Fibroblast of lung (primary cell): ENCODE measurements at regions not wholly inside any gene's neighbourhood (a gene's known extent, or its start where the extent isn't known, plus 50 kb on each side); places are given as distances from the start of the nearest gene placed in this dataset.

Source experiments
- DNase-seq, 2 donors: peaks; one replicate each; pipeline versions ENCODE4 v3.0.0 to v3.0.0-alpha.2; 2010; ENCODE audit warnings: low read depth in 2 of 2
- H2AFZ ChIP-seq: 2 replicates; pipeline ENCODE4 v1.5.1; 2012; ENCODE audit warnings: low read length, control low read depth, inconsistent platforms
- H3K27ac ChIP-seq: 2 replicates; pipeline ENCODE4 v1.5.1; 2011; ENCODE audit warnings: low read length, control low read depth; ENCODE audit not compliant: insufficient read depth
- H3K27me3 ChIP-seq: 2 replicates; pipeline ENCODE4 v1.5.1; 2011; ENCODE audit warnings: mild to moderate bottlenecking, low read length; ENCODE audit not compliant: control insufficient read depth, insufficient read depth
- H3K36me3 ChIP-seq: 2 replicates; pipeline ENCODE4 v1.5.1; 2011; ENCODE audit warnings: low read length; ENCODE audit not compliant: control insufficient read depth, insufficient read depth
- H3K4me1 ChIP-seq: 2 replicates; pipeline ENCODE4 v1.5.1; 2011; ENCODE audit warnings: low read length; ENCODE audit not compliant: control insufficient read depth, insufficient read depth; ENCODE audit errors: extremely low read depth
- H3K4me2 ChIP-seq: 2 replicates; pipeline ENCODE4 v1.5.1; 2011; ENCODE audit warnings: low read length, control low read depth; ENCODE audit not compliant: insufficient read depth; ENCODE audit errors: extremely low read depth
- H3K4me3 ChIP-seq, 4 experiments: fragments of 200-600 bp in 1 of 4; sonication (generic) in 1 of 4; replicated peaks in 1 of 4; 2 replicates each; pipeline ENCODE4 v1.5.1; 2011 to 2016; ENCODE audit warnings: low read length in 4 of 4, low read depth in 3 of 4, mild to moderate bottlenecking in 3 of 4, control low read depth in 2 of 4, inconsistent platforms in 1 of 4, mixed read lengths in 1 of 4; ENCODE audit not compliant: insufficient read depth in 1 of 4; ENCODE audit errors: control extremely low read depth in 1 of 4
- H3K79me2 ChIP-seq: 2 replicates; pipeline ENCODE4 v1.5.1; 2012; ENCODE audit warnings: mild to moderate bottlenecking, low read length, inconsistent platforms; ENCODE audit not compliant: control insufficient read depth, insufficient read depth
- H3K9ac ChIP-seq: 2 replicates; pipeline ENCODE4 v1.5.1; 2011; ENCODE audit warnings: mild to moderate bottlenecking, low read length, control low read depth; ENCODE audit not compliant: insufficient read depth
- H3K9me3 ChIP-seq: 2 replicates; pipeline ENCODE4 v1.5.1; 2012; ENCODE audit warnings: low read depth, low read length; ENCODE audit not compliant: control insufficient read depth, insufficient read depth
- H4K20me1 ChIP-seq: 2 replicates; pipeline ENCODE4 v1.5.1; 2011; ENCODE audit warnings: low read length; ENCODE audit not compliant: control insufficient read depth, insufficient read depth; ENCODE audit errors: extremely low read depth
- EZH2 ChIP-seq: IDR thresholded peaks from 2 replicates; pipeline ENCODE4 v1.5.1; 2012; ENCODE audit warnings: low read length, control low read depth, mild to moderate bottlenecking; ENCODE audit errors: missing control alignments
- TF ChIP-seq, protein P1 (sequence below), 2 donors: IDR thresholded peaks in 1 of 2; conservative IDR thresholded peaks in 1 of 2; 1 replicate in 1 of 2; 2 replicates in 1 of 2; pipeline ENCODE4 v1.5.1; 2011 to 2012; ENCODE audit warnings: low read length in 2 of 2, control low read depth in 1 of 2, inconsistent platforms in 1 of 2, low read depth in 1 of 2, mild to moderate bottlenecking in 1 of 2

DNA sequence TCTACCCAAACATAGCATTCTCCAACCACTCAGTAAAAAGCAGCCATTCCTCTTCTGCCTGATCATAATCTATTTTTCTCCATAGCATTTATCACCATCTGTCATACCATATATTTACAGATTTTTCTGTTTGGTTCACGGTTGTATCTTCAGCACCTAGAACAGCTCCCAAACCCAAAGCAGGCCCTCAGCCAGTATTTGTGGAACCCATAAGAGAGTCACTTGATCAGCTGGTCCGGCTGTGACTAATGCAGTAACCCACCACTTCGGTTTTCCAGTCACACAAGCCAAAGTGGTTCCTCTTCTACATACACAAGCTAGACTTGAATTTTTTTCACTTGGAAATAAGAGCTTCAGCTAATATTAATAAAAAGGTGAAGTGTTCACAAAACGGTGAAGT is 511.6 kb upstream of the CELF4 start:
- no peak for TF ChIP-seq EZH2
- TF ChIP-seq, protein P1, sequence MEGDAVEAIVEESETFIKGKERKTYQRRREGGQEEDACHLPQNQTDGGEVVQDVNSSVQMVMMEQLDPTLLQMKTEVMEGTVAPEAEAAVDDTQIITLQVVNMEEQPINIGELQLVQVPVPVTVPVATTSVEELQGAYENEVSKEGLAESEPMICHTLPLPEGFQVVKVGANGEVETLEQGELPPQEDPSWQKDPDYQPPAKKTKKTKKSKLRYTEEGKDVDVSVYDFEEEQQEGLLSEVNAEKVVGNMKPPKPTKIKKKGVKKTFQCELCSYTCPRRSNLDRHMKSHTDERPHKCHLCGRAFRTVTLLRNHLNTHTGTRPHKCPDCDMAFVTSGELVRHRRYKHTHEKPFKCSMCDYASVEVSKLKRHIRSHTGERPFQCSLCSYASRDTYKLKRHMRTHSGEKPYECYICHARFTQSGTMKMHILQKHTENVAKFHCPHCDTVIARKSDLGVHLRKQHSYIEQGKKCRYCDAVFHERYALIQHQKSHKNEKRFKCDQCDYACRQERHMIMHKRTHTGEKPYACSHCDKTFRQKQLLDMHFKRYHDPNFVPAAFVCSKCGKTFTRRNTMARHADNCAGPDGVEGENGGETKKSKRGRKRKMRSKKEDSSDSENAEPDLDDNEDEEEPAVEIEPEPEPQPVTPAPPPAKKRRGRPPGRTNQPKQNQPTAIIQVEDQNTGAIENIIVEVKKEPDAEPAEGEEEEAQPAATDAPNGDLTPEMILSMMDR (conservative IDR thresholded peaks at IDR 0.05 in 1 of 2, IDR thresholded peaks at IDR 0.05 in 1 of 2; ENCODE audit: low read depth in 1 of 2, low read length in 2 of 2) = no peak
- no peak for DNase-seq
- no peaks in the 10 kb centered on the region for H3K9me3 ChIP-seq

DNA sequence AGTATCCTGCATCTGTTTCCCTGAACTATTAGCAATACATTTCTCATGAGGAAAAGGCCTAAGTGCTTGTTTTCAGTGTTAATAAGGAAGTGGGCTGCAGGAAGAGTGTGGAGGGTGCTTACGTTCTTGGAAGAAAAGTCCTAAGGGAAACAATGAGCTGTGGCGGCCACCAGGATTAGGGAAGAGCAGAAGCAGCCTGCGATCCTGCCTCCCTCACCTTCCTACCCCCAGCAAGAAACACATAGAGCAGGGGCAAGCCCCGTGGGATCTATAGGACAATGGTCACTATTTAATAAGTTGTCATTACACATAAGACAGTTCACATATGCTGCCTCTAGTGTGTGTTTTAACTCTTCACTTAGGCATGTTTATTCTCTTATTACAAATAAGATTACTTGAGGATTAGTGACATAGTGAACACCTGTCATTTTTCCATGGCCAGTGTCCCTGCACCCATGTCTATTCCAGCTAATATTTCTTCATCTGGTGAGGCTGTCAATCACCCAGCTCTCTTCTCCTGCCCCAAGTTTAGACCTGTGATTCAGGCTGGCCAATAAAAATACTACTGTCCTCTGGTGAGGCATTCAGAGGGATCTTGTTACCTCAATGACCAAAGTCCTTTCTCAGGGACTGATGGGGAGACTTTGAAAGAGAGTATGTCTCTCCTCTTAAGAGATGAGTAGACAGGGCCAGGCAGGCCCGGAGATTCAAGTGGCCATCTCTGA is 510.9 kb upstream of the CELF4 start:
- Histone ChIP-seq H3K4me1 (no peaks in the 10 kb centered on the region), H3K27me3 (no peaks in the 10 kb centered on the region), H3K36me3 (no peaks in the 10 kb centered on the region), H3K9ac (no peak overlapping the region), H3K9me3 (no peaks in the 10 kb centered on the region), H3K79me2 (no peaks in the 10 kb centered on the region), H3K4me2 (no peak overlapping the region), H3K27ac (no peak overlapping the region), H4K20me1 (no peaks in the 10 kb centered on the region), H2AFZ (no peak overlapping the region), H3K4me3 (no peak overlapping the region)
- DNase-seq = no peak
- TF ChIP-seq EZH2 = no peak
- TF ChIP-seq, protein P1 (conservative IDR thresholded peaks at IDR 0.05 in 1 of 2, IDR thresholded peaks at IDR 0.05 in 1 of 2; ENCODE audit: low read depth in 1 of 2, low read length in 2 of 2) = no peak

More for the DNA sequence above, 511.6 kb upstream of the CELF4 start:
- H3K4me3 ChIP-seq = no peak overlapping the region
- H3K9ac ChIP-seq = no peak overlapping the region
- no peaks in the 10 kb centered on the region for H3K27me3 ChIP-seq
- no peaks in the 10 kb centered on the region for H3K4me1 ChIP-seq
- H2AFZ ChIP-seq = no peak overlapping the region
- no peaks in the 10 kb centered on the region for H4K20me1 ChIP-seq
- H3K27ac ChIP-seq = no peak overlapping the region
- no peaks in the 10 kb centered on the region for H3K79me2 ChIP-seq
- no peaks in the 10 kb centered on the region for H3K36me3 ChIP-seq
- no peak overlapping the region for H3K4me2 ChIP-seq

DNA sequence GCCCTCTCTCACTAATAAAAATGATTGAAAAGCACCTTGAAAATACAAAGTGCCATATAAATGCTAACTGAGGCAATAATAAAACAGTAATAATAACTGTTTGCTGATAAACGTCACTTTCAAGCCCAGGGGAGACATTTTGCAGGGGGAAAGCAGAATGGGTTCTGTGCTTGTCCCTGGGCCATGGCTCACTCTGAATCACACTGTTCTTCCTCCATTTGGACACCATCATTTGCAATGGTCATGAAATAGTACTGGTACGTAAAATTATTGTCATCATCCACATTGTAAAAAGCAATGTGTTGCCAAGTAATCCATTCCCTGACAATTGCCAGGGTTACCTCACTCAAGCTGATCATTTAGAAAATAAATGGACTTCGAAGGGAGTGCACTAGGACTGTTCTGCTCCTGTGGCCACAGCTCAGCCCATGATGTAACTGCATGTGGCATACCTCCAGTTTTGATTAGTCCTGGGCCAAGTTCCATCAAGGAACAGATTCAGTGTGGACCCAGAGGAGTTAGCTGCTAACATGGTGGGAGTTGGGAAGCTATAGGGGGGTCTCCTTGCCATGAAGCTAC is 508.8 kb upstream of the CELF4 start:
- no peaks in the 10 kb centered on the region for H3K36me3 ChIP-seq
- DNase-seq = no peak
- no peaks in the 10 kb centered on the region for H3K79me2 ChIP-seq
- no peaks in the 10 kb centered on the region for H3K27me3 ChIP-seq
- no peaks in the 10 kb centered on the region for H3K4me1 ChIP-seq
- no peak overlapping the region for H2AFZ ChIP-seq
- H3K4me2 ChIP-seq = no peak overlapping the region
- H3K9ac ChIP-seq = no peak overlapping the region
- no peak for TF ChIP-seq EZH2
- TF ChIP-seq, protein P1 (conservative IDR thresholded peaks at IDR 0.05 in 1 of 2, IDR thresholded peaks at IDR 0.05 in 1 of 2; ENCODE audit: low read depth in 1 of 2, low read length in 2 of 2) = no peak
- no peak overlapping the region for H3K27ac ChIP-seq
- H3K4me3 ChIP-seq = no peak overlapping the region
- no peaks in the 10 kb centered on the region for H3K9me3 ChIP-seq
- no peaks in the 10 kb centered on the region for H4K20me1 ChIP-seq
